ENCODE measurements at regions not wholly inside any gene's neighbourhood (a gene's known extent, or its start where the extent isn't known, plus 50 kb on each side); places are given as distances from the start of the nearest gene placed in this dataset.

DNA sequence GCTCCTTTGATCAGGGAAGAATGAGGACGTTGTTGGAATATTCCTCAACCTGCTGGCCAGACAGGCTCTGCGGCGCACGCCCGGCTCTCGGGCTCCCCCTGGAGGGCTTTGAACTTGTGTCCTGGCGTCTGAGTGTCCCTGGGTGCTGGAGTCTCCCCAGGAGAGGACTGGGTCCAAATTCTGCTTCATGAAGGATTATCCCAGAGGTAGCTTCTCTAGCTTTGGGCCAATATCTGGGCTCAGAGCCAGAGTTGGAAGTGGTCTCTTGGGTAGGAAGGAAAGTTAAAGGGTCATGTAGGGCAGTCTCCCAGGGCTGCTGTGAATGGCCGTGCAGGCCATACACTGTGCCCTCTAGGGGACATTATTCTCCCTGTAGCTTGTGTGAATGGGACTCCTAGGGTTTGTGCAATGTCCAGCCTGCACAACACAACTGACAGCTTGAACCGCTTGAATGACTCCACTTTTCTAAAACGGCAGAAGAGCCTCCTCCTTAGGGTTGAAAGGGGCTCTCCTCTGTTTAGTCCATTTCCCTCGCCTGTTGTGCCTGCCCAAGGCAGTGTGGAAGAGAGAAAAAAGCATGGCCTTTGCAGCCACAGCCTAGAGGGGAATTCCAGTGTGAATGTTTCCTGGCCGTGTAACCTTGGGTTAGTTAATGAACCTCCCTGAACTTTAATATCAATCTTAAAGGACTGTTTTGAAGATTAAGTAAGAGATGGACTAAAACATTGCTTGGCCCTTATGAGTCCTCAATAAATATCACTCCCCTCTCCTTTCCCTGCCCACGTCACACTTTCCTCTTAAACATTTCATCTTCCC is 111.2 kb upstream of the THY1 start:
- DNase-seq: peak; percentile 68 to 78 (median 70)
- Mint-ChIP-seq H3K4me1 (peaks cover 67% of the 10 kb centered on the region), H3K9me3 (peaks cover 0 to 10% (median 5%) of the 10 kb centered on the region in 7 donors), H3K27me3 (ENCODE audit: low read depth in 3 of 3) (peaks cover 0 to 2% (median 1%) of the 10 kb centered on the region in 3 donors), H3K27ac (peak overlapping the region; percentile 67 to 93 (median 82)), H3K36me3 (no peaks in the 10 kb centered on the region), H3K4me3 (peak overlapping the region; percentile 61 to 83)
- peak overlapping the region; percentile 75 for H2AFZ ChIP-seq (ENCODE audit: insufficient read depth, low read depth, low read length, poor library complexity, severe bottlenecking)
- no peak overlapping the region for H3K9ac ChIP-seq (ENCODE audit: insufficient read depth, low read length, poor library complexity, severe bottlenecking)
- 0% methylated on average over 7 of the region's 13 CpGs for WGBS (ENCODE audit: insufficient coverage)
- TF ChIP-seq, protein P1, sequence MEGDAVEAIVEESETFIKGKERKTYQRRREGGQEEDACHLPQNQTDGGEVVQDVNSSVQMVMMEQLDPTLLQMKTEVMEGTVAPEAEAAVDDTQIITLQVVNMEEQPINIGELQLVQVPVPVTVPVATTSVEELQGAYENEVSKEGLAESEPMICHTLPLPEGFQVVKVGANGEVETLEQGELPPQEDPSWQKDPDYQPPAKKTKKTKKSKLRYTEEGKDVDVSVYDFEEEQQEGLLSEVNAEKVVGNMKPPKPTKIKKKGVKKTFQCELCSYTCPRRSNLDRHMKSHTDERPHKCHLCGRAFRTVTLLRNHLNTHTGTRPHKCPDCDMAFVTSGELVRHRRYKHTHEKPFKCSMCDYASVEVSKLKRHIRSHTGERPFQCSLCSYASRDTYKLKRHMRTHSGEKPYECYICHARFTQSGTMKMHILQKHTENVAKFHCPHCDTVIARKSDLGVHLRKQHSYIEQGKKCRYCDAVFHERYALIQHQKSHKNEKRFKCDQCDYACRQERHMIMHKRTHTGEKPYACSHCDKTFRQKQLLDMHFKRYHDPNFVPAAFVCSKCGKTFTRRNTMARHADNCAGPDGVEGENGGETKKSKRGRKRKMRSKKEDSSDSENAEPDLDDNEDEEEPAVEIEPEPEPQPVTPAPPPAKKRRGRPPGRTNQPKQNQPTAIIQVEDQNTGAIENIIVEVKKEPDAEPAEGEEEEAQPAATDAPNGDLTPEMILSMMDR (IDR thresholded peaks at IDR 0.05): peak; percentile 99
- peak overlapping the region in 1 of 2 donors; percentile 72 for H3K27ac ChIP-seq (ENCODE audit: low read depth in 1 of 2, low read length in 2 of 2)
- intact Hi-C loops (cut with micrococcal nuclease): loop anchor here (1.0 to 2.0 kb wide), 2 partner anchors 35 to 53 kb away; no protein-coding TSS in a partner anchor
- H3K4me1 ChIP-seq (ENCODE audit: control insufficient read depth in 1 of 2, insufficient read depth in 2 of 2, low read length in 2 of 2): peaks cover 45 to 61% of the 10 kb centered on the region in 2 donors
- H3K4me3 ChIP-seq (replicated peaks in 1 of 3; ENCODE audit: low read depth in 2 of 3, low read length in 3 of 3): peak overlapping the region in 1 of 3 experiments; percentile 53
- H4K20me1 ChIP-seq (ENCODE audit: insufficient read depth, low read length): no peaks in the 10 kb centered on the region
- H3K4me2 ChIP-seq (replicated peaks; ENCODE audit: extremely low read depth, low read length, poor library complexity, severe bottlenecking): peak overlapping the region; percentile 65
- H3K79me2 ChIP-seq (ENCODE audit: insufficient read depth, low read length): no peaks in the 10 kb centered on the region
- H3K9me3 ChIP-seq (replicated peaks in 1 of 2; ENCODE audit: control insufficient read depth in 1 of 2, insufficient read depth in 1 of 2, low read length in 2 of 2): no peaks in the 10 kb centered on the region
- no peaks in the 10 kb centered on the region for H3K36me3 ChIP-seq (replicated peaks in 1 of 2; ENCODE audit: control insufficient read depth in 1 of 2, insufficient read depth in 2 of 2, low read length in 2 of 2)
- H3K27me3 ChIP-seq (ENCODE audit: control insufficient read depth in 2 of 2, insufficient read depth in 2 of 2, low read length in 2 of 2): no peaks in the 10 kb centered on the region

DNA sequence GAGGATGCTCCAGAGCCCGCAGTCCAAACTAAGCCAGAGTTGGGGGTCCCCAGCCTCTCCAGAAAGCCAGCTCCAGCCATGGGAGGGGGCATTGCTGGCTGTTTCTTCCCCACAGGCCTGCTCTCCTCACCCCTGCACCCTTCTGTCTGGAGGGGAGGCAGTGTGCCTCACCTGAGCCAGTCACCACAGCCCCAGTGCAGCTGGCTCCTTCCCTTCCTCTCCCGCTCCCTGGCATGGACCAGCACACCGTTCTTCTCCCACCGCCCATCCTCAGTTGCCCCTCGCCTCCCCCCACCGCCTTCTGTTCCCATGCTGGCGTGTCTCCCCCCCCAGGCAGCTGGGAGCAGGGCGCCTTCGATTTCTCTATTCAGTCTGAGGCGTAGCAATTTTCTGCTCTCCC is 110.5 kb upstream of the THY1 start:
- Histone ChIP-seq H2AFZ (ENCODE audit: insufficient read depth, low read depth, low read length, poor library complexity, severe bottlenecking) (no peak overlapping the region), H3K4me3 (replicated peaks in 1 of 3; ENCODE audit: low read depth in 2 of 3, low read length in 3 of 3) (no peak overlapping the region), H3K36me3 (replicated peaks in 1 of 2; ENCODE audit: control insufficient read depth in 1 of 2, insufficient read depth in 2 of 2, low read length in 2 of 2) (no peaks in the 10 kb centered on the region), H3K27me3 (ENCODE audit: control insufficient read depth in 2 of 2, insufficient read depth in 2 of 2, low read length in 2 of 2) (no peaks in the 10 kb centered on the region), H3K9ac (ENCODE audit: insufficient read depth, low read length, poor library complexity, severe bottlenecking) (no peak overlapping the region), H3K4me2 (replicated peaks; ENCODE audit: extremely low read depth, low read length, poor library complexity, severe bottlenecking) (no peak overlapping the region), H3K4me1 (ENCODE audit: control insufficient read depth in 1 of 2, insufficient read depth in 2 of 2, low read length in 2 of 2) (peaks cover 39 to 54% of the 10 kb centered on the region in 2 donors), H3K79me2 (ENCODE audit: insufficient read depth, low read length) (no peaks in the 10 kb centered on the region), H3K9me3 (replicated peaks in 1 of 2; ENCODE audit: control insufficient read depth in 1 of 2, insufficient read depth in 1 of 2, low read length in 2 of 2) (no peaks in the 10 kb centered on the region), H3K27ac (ENCODE audit: low read depth in 1 of 2, low read length in 2 of 2) (no peak overlapping the region), H4K20me1 (ENCODE audit: insufficient read depth, low read length) (no peaks in the 10 kb centered on the region)
- H3K36me3 Mint-ChIP-seq: no peaks in the 10 kb centered on the region
- no peak overlapping the region for H3K4me3 Mint-ChIP-seq
- intact Hi-C loops (cut with micrococcal nuclease): no loop called here
- WGBS (ENCODE audit: insufficient coverage): 59% methylated on average over 5 of the region's 10 CpGs
- no peak for DNase-seq
- peaks cover 0 to 10% (median 5%) of the 10 kb centered on the region in 7 donors for H3K9me3 Mint-ChIP-seq
- H3K27ac Mint-ChIP-seq: peak overlapping the region in 3 of 7 donors; percentile 76 to 93 (median 81)
- TF ChIP-seq, protein P1 (IDR thresholded peaks at IDR 0.05): no peak
- H3K4me1 Mint-ChIP-seq: peaks cover 62% of the 10 kb centered on the region
- H3K27me3 Mint-ChIP-seq (ENCODE audit: low read depth in 3 of 3): peaks cover 0 to 2% (median 1%) of the 10 kb centered on the region in 3 donors
